ENCODE measurements at regions not wholly inside any gene's neighbourhood (a gene's known extent, or its start where the extent isn't known, plus 50 kb on each side); places are given as distances from the start of the nearest gene placed in this dataset.

GRCh38 chr21:15444118-15444960 is 285.4 kb upstream of the USP25 start:
- no peak for TF ChIP-seq CTCF (conservative IDR thresholded peaks at IDR 0.05; ENCODE audit: low read depth in 2 of 2)
- no peak for TF ChIP-seq EZH2 (IDR thresholded peaks at IDR 0.05; ENCODE audit: low read depth, unreplicated experiment)
- no peak for TF ChIP-seq NANOG (IDR thresholded peaks at IDR 0.05; ENCODE audit: borderline replicate concordance)
- TF ChIP-seq POLR2AphosphoS5 (IDR thresholded peaks at IDR 0.05; ENCODE audit: low read depth), result no peak
- TF ChIP-seq ETS1 (IDR thresholded peaks at IDR 0.05), result no peak
- no peak for TF ChIP-seq EZH2phosphoT487 (IDR thresholded peaks at IDR 0.05; ENCODE audit: unreplicated experiment)

All from GM23338 (cell line).